Ammon's horn (tissue), 1 donor: ENCODE measurements at regions not wholly inside any gene's neighbourhood (a gene's known extent, or its start where the extent isn't known, plus 50 kb on each side); places are given as distances from the start of the nearest gene placed in this dataset.

Experiments used
- DNase-seq: peaks from one replicate; pipeline ENCODE4 v3.0.0-alpha.2; 2016; ENCODE audit warnings: low spot score

DNA sequence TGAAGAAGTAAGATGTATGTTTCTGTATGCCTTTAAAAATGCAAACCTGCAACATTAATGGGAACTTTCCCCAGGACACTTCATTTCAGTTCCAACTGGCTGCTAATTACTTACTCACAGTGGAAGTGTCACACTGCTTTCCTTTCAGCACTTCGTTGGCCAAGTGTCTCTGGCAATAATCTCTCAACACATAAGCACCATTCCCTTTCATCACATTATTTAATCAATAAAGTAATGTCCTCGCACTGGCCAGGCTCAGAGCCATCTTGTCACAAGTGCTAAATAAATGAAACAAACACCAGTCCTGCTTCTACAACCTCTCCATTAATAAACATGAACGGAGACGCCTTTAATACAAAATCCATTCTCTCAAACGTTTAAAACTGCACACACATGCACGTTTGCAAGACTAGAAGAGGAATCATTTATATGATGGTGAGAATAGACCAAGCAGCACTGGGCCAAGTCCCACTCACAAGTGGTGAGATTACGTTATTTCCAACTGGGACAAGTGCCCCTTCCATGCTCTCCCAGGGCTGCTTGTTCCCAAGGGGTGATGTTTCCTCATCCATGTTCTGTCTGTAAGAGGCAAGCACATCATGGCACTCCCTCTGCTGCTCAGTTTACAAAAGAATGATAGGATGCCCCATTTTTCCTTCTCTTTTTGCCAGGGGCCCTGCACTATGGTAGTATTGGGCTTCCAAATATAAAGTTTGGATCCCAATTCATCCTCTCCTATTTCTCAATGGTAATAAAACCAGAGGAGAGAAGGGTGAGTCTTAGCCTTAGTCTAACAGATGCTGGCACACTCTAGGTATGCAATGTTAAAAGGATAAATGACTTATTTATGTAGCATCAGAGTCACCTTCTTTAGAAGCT, 56.8 kb upstream of the ETAA1 start:
- no peak for DNase-seq

- no peak for DNase-seq
Measured at GRCh38 chr2:67341012-67341318, 56.2 kb upstream of the ETAA1 start.

- DNase-seq, result no peak
Measured at GRCh38 chr2:67341336-67341735, 55.8 kb upstream of the ETAA1 start.

DNA sequence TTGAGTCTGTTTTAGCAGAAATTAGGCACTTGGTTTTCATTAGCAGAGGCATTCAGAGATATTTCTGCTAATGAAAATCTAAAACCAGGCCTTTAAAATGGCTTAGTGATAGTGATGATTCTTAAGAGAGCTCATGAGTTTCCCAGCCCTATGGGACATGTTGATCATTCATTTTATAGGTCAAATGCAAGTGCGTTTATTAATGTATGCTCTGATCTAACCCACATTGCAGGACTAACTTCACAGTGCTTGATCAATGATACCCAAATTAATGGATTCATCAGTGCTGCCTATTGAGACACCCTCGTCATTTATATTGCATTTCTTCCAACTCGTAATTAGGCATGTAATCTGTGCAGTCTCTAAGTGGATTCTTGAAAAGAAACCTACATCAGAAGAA, 54.7 kb upstream of the ETAA1 start:
- no peak for DNase-seq

DNA sequence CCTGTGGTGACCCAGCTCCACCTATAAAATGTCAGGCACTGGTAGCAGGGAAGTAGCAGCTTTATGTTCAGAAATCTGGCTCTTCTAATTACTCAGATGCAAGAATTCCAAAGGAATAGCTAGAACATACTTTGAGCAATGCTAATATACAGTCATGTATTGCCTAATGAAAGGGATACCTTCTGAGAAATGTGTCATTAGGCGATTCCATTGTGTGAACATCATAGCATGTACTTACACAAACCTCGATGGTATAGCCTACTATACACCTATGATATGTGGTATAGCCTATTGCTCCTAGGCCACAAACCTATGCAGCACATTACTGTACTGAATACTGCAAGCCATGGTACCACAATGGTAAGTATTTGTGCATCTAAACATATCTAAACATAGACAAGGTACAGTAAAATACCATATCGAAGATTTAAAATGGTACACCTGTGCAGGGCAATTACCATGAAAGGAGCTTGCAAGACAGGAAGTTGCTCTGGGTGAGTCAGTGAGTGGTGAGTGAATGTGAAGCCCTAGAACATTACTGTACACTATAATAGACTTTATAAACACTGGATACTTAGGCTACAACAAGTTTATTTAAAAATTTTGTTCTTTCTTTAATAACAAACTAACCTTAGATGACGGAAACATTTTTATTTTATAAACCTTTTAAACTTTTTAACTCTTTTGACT, 50.3 kb upstream of the ETAA1 start:
- no peak for DNase-seq
